HuH-7 (cell line): ENCODE measurements at regions not wholly inside any gene's neighbourhood (a gene's known extent, or its start where the extent isn't known, plus 50 kb on each side); places are given as distances from the start of the nearest gene placed in this dataset.
"Not testable (repeated sequence)": the region's sequence is repeated elsewhere in the genome, so short reads cannot be mapped to it uniquely, and the experiment has no call there.

Source experiments
- DNase-seq: peaks from one replicate; pipeline ENCODE4 v3.0.0; 2011; ENCODE audit warnings: low spot score

GRCh38 chr2:133982256-133982655 is 271.6 kb upstream of the MGAT5 start:
- DNase-seq: no peak

- DNase-seq: no peak
These were observed 268.3 kb upstream of the MGAT5 start for GRCh38 chr2:133985563-133985962.

- DNase-seq: no peak
These were observed 267.6 kb upstream of the MGAT5 start for GRCh38 chr2:133986081-133986837.

GRCh38 chr2:133986881-133987795 is 266.7 kb upstream of the MGAT5 start:
- DNase-seq: no peak

GRCh38 chr2:133988316-133988891 is 265.5 kb upstream of the MGAT5 start:
- DNase-seq: no peak

- no peak for DNase-seq
These were observed 262.2 kb upstream of the MGAT5 start for GRCh38 chr2:133991606-133992168.

GRCh38 chr2:133992454-133992853 is 261.4 kb upstream of the MGAT5 start:
- DNase-seq: no peak

- DNase-seq: no peak
These were observed 260.7 kb upstream of the MGAT5 start for GRCh38 chr2:133993160-133993559.

- DNase-seq: not testable (repeated sequence)
These were observed 255.1 kb upstream of the MGAT5 start for GRCh38 chr2:133998726-133999125.

GRCh38 chr2:134002391-134002790 is 251.5 kb upstream of the MGAT5 start:
- no peak for DNase-seq

GRCh38 chr2:134002921-134003320 is 251.0 kb upstream of the MGAT5 start:
- DNase-seq: no peak

- no peak for DNase-seq
These were observed 249.4 kb upstream of the MGAT5 start for GRCh38 chr2:134004467-134004866.

- no peak for DNase-seq
These were observed 245.0 kb upstream of the MGAT5 start for GRCh38 chr2:134008837-134009236.

- DNase-seq: no peak
These were observed 244.4 kb upstream of the MGAT5 start for GRCh38 chr2:134009440-134009839.

GRCh38 chr2:134009906-134010305 is 244.0 kb upstream of the MGAT5 start:
- DNase-seq: not testable (repeated sequence)

GRCh38 chr2:134011936-134012586 is 241.8 kb upstream of the MGAT5 start:
- DNase-seq: no peak

- DNase-seq: no peak
These were observed 239.5 kb upstream of the MGAT5 start for GRCh38 chr2:134014196-134014960.

- no peak for DNase-seq
These were observed 234.0 kb upstream of the MGAT5 start for GRCh38 chr2:134019871-134020270.

GRCh38 chr2:134020608-134021007 is 233.3 kb upstream of the MGAT5 start:
- DNase-seq: no peak

GRCh38 chr2:134021830-134022524 is 231.9 kb upstream of the MGAT5 start:
- no peak for DNase-seq

- no peak for DNase-seq
These were observed 230.0 kb upstream of the MGAT5 start for GRCh38 chr2:134023854-134024253.
